ENCODE measurements at regions not wholly inside any gene's neighbourhood (a gene's known extent, or its start where the extent isn't known, plus 50 kb on each side); places are given as distances from the start of the nearest gene placed in this dataset.

- TF ChIP-seq CTCF (IDR thresholded peaks at IDR 0.05) (no peak), EP300 (IDR thresholded peaks at IDR 0.05; ENCODE audit: low read depth) (no peak)
Measured at GRCh38 chr18:44502221-44502620, 178.5 kb upstream of the SETBP1 start.

Measured in transverse colon (tissue), 3 donors.